ENCODE measurements at regions not wholly inside any gene's neighbourhood (a gene's known extent, or its start where the extent isn't known, plus 50 kb on each side); places are given as distances from the start of the nearest gene placed in this dataset.

GRCh38 chr1:58854576-58854975, 70.7 kb upstream of the JUN start:
- no peak for TF ChIP-seq TAF1 (IDR thresholded peaks at IDR 0.05; ENCODE audit: low read depth)

GRCh38 chr1:58855274-58856165, 71.7 kb upstream of the JUN start:
- TF ChIP-seq ZBTB7A (IDR thresholded peaks at IDR 0.05; ENCODE audit: low read depth) (no peak), USF1 (IDR thresholded peaks at IDR 0.05) (no peak), RAD21 (IDR thresholded peaks at IDR 0.05; ENCODE audit: low read depth) (no peak), CREB1 (IDR thresholded peaks at IDR 0.05; ENCODE audit: low read depth) (no peak), FOXM1 (IDR thresholded peaks at IDR 0.05; ENCODE audit: borderline replicate concordance, low read depth) (no peak), TCF12 (IDR thresholded peaks at IDR 0.05; ENCODE audit: low read depth) (no peak), MAX (IDR thresholded peaks at IDR 0.05) (no peak), YY1 (IDR thresholded peaks at IDR 0.05; ENCODE audit: low read depth) (no peak), CEBPB (IDR thresholded peaks at IDR 0.05) (no peak), EP300 (IDR thresholded peaks at IDR 0.05; ENCODE audit: borderline replicate concordance) (no peak), NFIC (IDR thresholded peaks at IDR 0.05) (no peak), TEAD4 (IDR thresholded peaks at IDR 0.05) (no peak), TAF1 (IDR thresholded peaks at IDR 0.05; ENCODE audit: low read depth) (no peak), REST (IDR thresholded peaks at IDR 0.05; ENCODE audit: low read depth) (no peak), EGR1 (IDR thresholded peaks at IDR 0.05) (no peak)

- TF ChIP-seq TEAD4 (IDR thresholded peaks at IDR 0.05), result peak; percentile 93
- no peak for TF ChIP-seq REST (IDR thresholded peaks at IDR 0.05; ENCODE audit: low read depth)
- TF ChIP-seq YY1 (IDR thresholded peaks at IDR 0.05; ENCODE audit: low read depth), result no peak
- peak; percentile 68 for TF ChIP-seq MAX (IDR thresholded peaks at IDR 0.05)
- peak; percentile 95 for TF ChIP-seq EP300 (IDR thresholded peaks at IDR 0.05; ENCODE audit: borderline replicate concordance)
- TF ChIP-seq NFIC (IDR thresholded peaks at IDR 0.05), result peak; percentile 87
- TF ChIP-seq USF1 (IDR thresholded peaks at IDR 0.05), result peak; percentile 43
- TF ChIP-seq TCF12 (IDR thresholded peaks at IDR 0.05; ENCODE audit: low read depth), result peak; percentile 94
- no peak; the same call in 1 of the 2 replicates for TF ChIP-seq RAD21 (IDR thresholded peaks at IDR 0.05; ENCODE audit: low read depth)
- 0 out of 2 replicates have a peak, but pooled peaks have one; percentile 24 for TF ChIP-seq CEBPB (IDR thresholded peaks at IDR 0.05)
- peak; percentile 89 for TF ChIP-seq FOXM1 (IDR thresholded peaks at IDR 0.05; ENCODE audit: borderline replicate concordance, low read depth)
- TF ChIP-seq ZBTB7A (IDR thresholded peaks at IDR 0.05; ENCODE audit: low read depth), result 0 out of 2 replicates have a peak, but pooled peaks have one; percentile 26
- no peak for TF ChIP-seq CREB1 (IDR thresholded peaks at IDR 0.05; ENCODE audit: low read depth)
- peak; percentile 74; the same call in 1 of the 2 replicates for TF ChIP-seq EGR1 (IDR thresholded peaks at IDR 0.05)
- no peak for TF ChIP-seq TAF1 (IDR thresholded peaks at IDR 0.05; ENCODE audit: low read depth)
Measured at GRCh38 chr1:58857680-58858673, 74.1 kb upstream of the JUN start.

- TF ChIP-seq REST (IDR thresholded peaks at IDR 0.05; ENCODE audit: low read depth), result no peak
- 0 out of 2 replicates have a peak, but pooled peaks have one; percentile 6 for TF ChIP-seq CEBPB (IDR thresholded peaks at IDR 0.05)
Measured at GRCh38 chr1:58859769-58860485, 76.1 kb upstream of the JUN start.

Measured in Ishikawa (cell line).